Upper lobe of right lung (tissue), 1 donor: ENCODE measurements at regions not wholly inside any gene's neighbourhood (a gene's known extent, or its start where the extent isn't known, plus 50 kb on each side); places are given as distances from the start of the nearest gene placed in this dataset.
"Not testable (repeated sequence)": the region's sequence is repeated elsewhere in the genome, so short reads cannot be mapped to it uniquely, and the experiment has no call there.

Experiments used
- ATAC-seq: fragments of 200-7000 bp; cut with Tn5 transposase; one replicate; pipeline ENCODE4 v1.9.1; 2020; ENCODE audit warnings: mild to moderate bottlenecking, moderate library complexity
- DNase-seq: peaks from one replicate; pipeline ENCODE4 v3.0.0-alpha.2; 2020
- H3K27ac ChIP-seq: fragments of 200-600 bp; one replicate; pipeline ENCODE4 v1.8.0; 2022
- H3K27me3 ChIP-seq: fragments of 200-600 bp; one replicate; pipeline ENCODE4 v1.8.0; 2022; ENCODE audit warnings: mild to moderate bottlenecking
- H3K36me3 ChIP-seq: fragments of 200-600 bp; one replicate; pipeline ENCODE4 v1.8.0; 2022
- H3K4me1 ChIP-seq: fragments of 200-600 bp; one replicate; pipeline ENCODE4 v1.8.0; 2022
- H3K4me3 ChIP-seq: fragments of 200-600 bp; one replicate; pipeline ENCODE4 v1.8.0; 2022; ENCODE audit warnings: mild to moderate bottlenecking
- H3K9me3 ChIP-seq: fragments of 200-600 bp; one replicate; pipeline ENCODE4 v1.8.0; 2022
- CTCF ChIP-seq: fragments of 200-600 bp; IDR thresholded peaks from one replicate; pipeline ENCODE4 v1.8.0; 2022; ENCODE audit warnings: antibody characterized with exemption
- intact Hi-C: fragments of 100-400 bp; cut with DNase I; formaldehyde crosslinking; loops from one replicate; pipeline ENCODE4 v1.11.0; 2022
- donor health status: DM: no; HTN: yes; CAD: no; lungs with severe emphysema.

- intact Hi-C loops = no loop called here
- H3K27ac ChIP-seq = no peak overlapping the region
- H3K4me1 ChIP-seq = no peaks in the 10 kb centered on the region
- no peaks in the 10 kb centered on the region for H3K27me3 ChIP-seq
- no peaks in the 10 kb centered on the region for H3K9me3 ChIP-seq
- ATAC-seq (no peak), DNase-seq (no peak)
- no peak overlapping the region for H3K4me3 ChIP-seq
- TF ChIP-seq CTCF = no peak
- H3K36me3 ChIP-seq = no peaks in the 10 kb centered on the region
Measured at GRCh38 chr2:7552825-7553570, 635.8 kb downstream of the RNF144A start.

- no peaks in the 10 kb centered on the region for H3K9me3 ChIP-seq
- H3K4me1 ChIP-seq = no peaks in the 10 kb centered on the region
- H3K36me3 ChIP-seq = no peaks in the 10 kb centered on the region
- DNase-seq (no peak), ATAC-seq (no peak)
- intact Hi-C loops = no loop called here
- H3K27me3 ChIP-seq = no peaks in the 10 kb centered on the region
- TF ChIP-seq CTCF = no peak
- H3K4me3 ChIP-seq = no peak overlapping the region
- H3K27ac ChIP-seq = no peak overlapping the region
Measured at GRCh38 chr2:7555260-7555659, 638.0 kb downstream of the RNF144A start.

GRCh38 chr2:7557376-7557775 is 640.2 kb downstream of the RNF144A start:
- Histone ChIP-seq H3K4me1 (no peaks in the 10 kb centered on the region), H3K36me3 (no peaks in the 10 kb centered on the region), H3K27ac (no peak overlapping the region), H3K9me3 (no peaks in the 10 kb centered on the region), H3K4me3 (no peak overlapping the region), H3K27me3 (no peaks in the 10 kb centered on the region)
- no peak for DNase-seq
- no peak for TF ChIP-seq CTCF
- intact Hi-C loops = no loop called here
- ATAC-seq = no peak

GRCh38 chr2:7559791-7560190 is 642.6 kb downstream of the RNF144A start:
- intact Hi-C loops = no loop called here
- DNase-seq = no peak
- TF ChIP-seq CTCF = no peak
- Histone ChIP-seq H3K9me3 (no peaks in the 10 kb centered on the region), H3K27me3 (no peaks in the 10 kb centered on the region), H3K4me1 (no peaks in the 10 kb centered on the region), H3K36me3 (no peaks in the 10 kb centered on the region), H3K27ac (no peak overlapping the region), H3K4me3 (no peak overlapping the region)
- ATAC-seq = no peak

GRCh38 chr2:7566382-7566881 is 649.2 kb downstream of the RNF144A start:
- Histone ChIP-seq H3K4me1 (no peaks in the 10 kb centered on the region), H3K27ac (no peak overlapping the region), H3K9me3 (no peaks in the 10 kb centered on the region), H3K27me3 (no peaks in the 10 kb centered on the region), H3K36me3 (no peaks in the 10 kb centered on the region), H3K4me3 (no peak overlapping the region)
- no peak for ATAC-seq
- TF ChIP-seq CTCF = no peak
- intact Hi-C loops = no loop called here
- no peak for DNase-seq

GRCh38 chr2:7567116-7567515 is 649.9 kb downstream of the RNF144A start:
- H3K4me1 ChIP-seq, ATAC-seq, H3K27ac ChIP-seq, H3K4me3 ChIP-seq, H3K9me3 ChIP-seq, H3K27me3 ChIP-seq, DNase-seq, H3K36me3 ChIP-seq, intact Hi-C loops: not testable (repeated sequence)
